Endothelial cell of umbilical vein (primary cell): ENCODE measurements at regions not wholly inside any gene's neighbourhood (a gene's known extent, or its start where the extent isn't known, plus 50 kb on each side); places are given as distances from the start of the nearest gene placed in this dataset.

ENCODE experiments used
- EZH2 ChIP-seq: IDR thresholded peaks from 2 replicates; pipeline ENCODE4 v1.6.1; 2012; ENCODE audit warnings: borderline replicate concordance, low read depth, mild to moderate bottlenecking, moderate library complexity, low read length, inconsistent platforms; ENCODE audit not compliant: severe bottlenecking
- FOS ChIP-seq: IDR thresholded peaks from 2 replicates; pipeline ENCODE4 v1.6.1; 2011; ENCODE audit warnings: mild to moderate bottlenecking, low read length, moderate library complexity, borderline replicate concordance; ENCODE audit not compliant: insufficient read depth
- GATA2 ChIP-seq: IDR thresholded peaks from 2 replicates; pipeline ENCODE4 v1.7.0; 2011; ENCODE audit warnings: low read depth, mild to moderate bottlenecking, moderate library complexity, mixed read lengths, low read length; ENCODE audit not compliant: insufficient read length, insufficient read depth
- JUN ChIP-seq: IDR thresholded peaks from 2 replicates; pipeline ENCODE4 v1.6.1; 2011; ENCODE audit warnings: borderline replicate concordance, low read depth; ENCODE audit not compliant: insufficient read length, insufficient read depth
- MAX ChIP-seq: IDR thresholded peaks from 2 replicates; pipeline ENCODE4 v1.6.1; 2011; ENCODE audit not compliant: insufficient read depth, insufficient read length
- MYC ChIP-seq: IDR thresholded peaks from one replicate; pipeline ENCODE4 v1.6.1; 2011; ENCODE audit warnings: mild to moderate bottlenecking, low read depth, low read length
- POLR2A ChIP-seq: IDR thresholded peaks from 2 replicates; pipeline ENCODE4 v1.6.1; 2012; ENCODE audit warnings: low read depth, mild to moderate bottlenecking, control low read depth, low read length
- POLR2AphosphoS5 ChIP-seq: IDR thresholded peaks from 2 replicates; pipeline ENCODE4 v1.6.1; 2012; ENCODE audit warnings: low read depth, mild to moderate bottlenecking, control low read depth, low read length, moderate library complexity; ENCODE audit not compliant: insufficient read depth
- TF ChIP-seq, protein P1 (sequence below), 2 donors: IDR thresholded peaks; 1 replicate in 1 of 2; 2 replicates in 1 of 2; pipeline ENCODE4 v1.5.1; 2011; ENCODE audit warnings: low read length in 2 of 2, mild to moderate bottlenecking in 2 of 2, moderate library complexity in 2 of 2, control low read depth in 1 of 2, inconsistent platforms in 1 of 2, low read depth in 1 of 2; ENCODE audit not compliant: insufficient read depth in 1 of 2; ENCODE audit errors: extremely low read depth in 1 of 2

DNA sequence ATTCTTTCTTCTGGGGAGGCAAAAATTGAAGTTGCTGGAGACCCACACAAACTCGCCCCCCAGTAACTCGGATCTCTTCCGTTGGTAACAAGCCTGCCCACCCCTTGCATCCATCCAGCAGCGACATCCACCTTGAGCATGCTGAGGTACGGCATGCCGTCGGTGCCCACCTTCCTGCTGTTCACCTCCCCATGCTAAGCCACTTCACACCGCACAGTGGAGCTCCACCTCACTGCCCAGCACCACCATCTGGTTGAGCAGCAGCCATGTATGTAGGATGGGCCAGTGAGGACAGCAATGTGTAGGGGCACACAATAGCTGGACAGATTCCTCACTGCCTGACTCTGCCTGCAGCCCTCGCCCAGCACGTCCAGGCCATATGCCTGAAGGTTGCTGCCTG is 138.1 kb upstream of the ZNF92 start:
- TF ChIP-seq, protein P1, sequence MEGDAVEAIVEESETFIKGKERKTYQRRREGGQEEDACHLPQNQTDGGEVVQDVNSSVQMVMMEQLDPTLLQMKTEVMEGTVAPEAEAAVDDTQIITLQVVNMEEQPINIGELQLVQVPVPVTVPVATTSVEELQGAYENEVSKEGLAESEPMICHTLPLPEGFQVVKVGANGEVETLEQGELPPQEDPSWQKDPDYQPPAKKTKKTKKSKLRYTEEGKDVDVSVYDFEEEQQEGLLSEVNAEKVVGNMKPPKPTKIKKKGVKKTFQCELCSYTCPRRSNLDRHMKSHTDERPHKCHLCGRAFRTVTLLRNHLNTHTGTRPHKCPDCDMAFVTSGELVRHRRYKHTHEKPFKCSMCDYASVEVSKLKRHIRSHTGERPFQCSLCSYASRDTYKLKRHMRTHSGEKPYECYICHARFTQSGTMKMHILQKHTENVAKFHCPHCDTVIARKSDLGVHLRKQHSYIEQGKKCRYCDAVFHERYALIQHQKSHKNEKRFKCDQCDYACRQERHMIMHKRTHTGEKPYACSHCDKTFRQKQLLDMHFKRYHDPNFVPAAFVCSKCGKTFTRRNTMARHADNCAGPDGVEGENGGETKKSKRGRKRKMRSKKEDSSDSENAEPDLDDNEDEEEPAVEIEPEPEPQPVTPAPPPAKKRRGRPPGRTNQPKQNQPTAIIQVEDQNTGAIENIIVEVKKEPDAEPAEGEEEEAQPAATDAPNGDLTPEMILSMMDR (IDR thresholded peaks at IDR 0.05; ENCODE audit: extremely low read depth in 1 of 2, insufficient read depth in 1 of 2, low read depth in 1 of 2, low read length in 2 of 2) = no peak
- TF ChIP-seq POLR2AphosphoS5 = no peak
- TF ChIP-seq MAX = no peak
- no peak for TF ChIP-seq JUN
- TF ChIP-seq POLR2A = no peak
- no peak for TF ChIP-seq FOS
- TF ChIP-seq EZH2 = no peak
- TF ChIP-seq MYC = no peak
- no peak for TF ChIP-seq GATA2
